SK-N-SH treated with all-trans-retinoic acid at 6 μM for 48 hours (cell line): ENCODE measurements at regions not wholly inside any gene's neighbourhood (a gene's known extent, or its start where the extent isn't known, plus 50 kb on each side); places are given as distances from the start of the nearest gene placed in this dataset.

ENCODE experiments used
- CSDC2 ChIP-seq: fragments of 250-450 bp; sonication (Bioruptor Pico); IDR thresholded peaks from 2 replicates; pipeline ENCODE4 v1.5.0; 2020; ENCODE audit warnings: mild to moderate bottlenecking, moderate library complexity
- PPARA ChIP-seq: fragments of 250-450 bp; sonication (Bioruptor Pico); IDR thresholded peaks from 2 replicates; pipeline ENCODE4 v1.5.0; 2020; ENCODE audit warnings: mild to moderate bottlenecking, borderline replicate concordance
- RARB ChIP-seq: fragments of 250-450 bp; sonication (Bioruptor Pico); IDR thresholded peaks from 2 replicates; pipeline ENCODE4 v1.8.0; 2021; ENCODE audit warnings: mild to moderate bottlenecking, moderate library complexity
- TCF4 ChIP-seq: fragments of 250-450 bp; sonication (Bioruptor Pico); IDR thresholded peaks from 2 replicates; pipeline ENCODE4 v1.8.0; 2021; ENCODE audit warnings: mild to moderate bottlenecking, moderate library complexity, borderline replicate concordance
- ZC3H10 ChIP-seq: fragments of 250-450 bp; sonication (Bioruptor Pico); IDR thresholded peaks from 2 replicates; pipeline ENCODE4 v1.5.1; 2021; ENCODE audit warnings: mild to moderate bottlenecking, moderate library complexity
- ZFP3 ChIP-seq: fragments of 250-450 bp; sonication (Bioruptor Pico); IDR thresholded peaks from 2 replicates; pipeline ENCODE4 v1.5.0; 2020; ENCODE audit warnings: mild to moderate bottlenecking, moderate library complexity
- ZFP30 ChIP-seq: fragments of 450-650 bp; formaldehyde crosslinking; IDR thresholded peaks from 2 replicates; pipeline ENCODE4 v1.5.0; 2022; ENCODE audit warnings: mild to moderate bottlenecking, moderate library complexity
- ZNF70 ChIP-seq: fragments of 450-650 bp; formaldehyde crosslinking; IDR thresholded peaks from 2 replicates; pipeline ENCODE4 v1.5.0; 2020; ENCODE audit warnings: mild to moderate bottlenecking, moderate library complexity
- TF ChIP-seq, protein P1 (sequence below): fragments of 250-450 bp; sonication (Bioruptor Pico); IDR thresholded peaks from 2 replicates; pipeline ENCODE4 v1.5.0; 2020; ENCODE audit warnings: mild to moderate bottlenecking, moderate library complexity
- TF ChIP-seq, protein P2 (sequence below): fragments of 250-450 bp; sonication (Bioruptor Pico); IDR thresholded peaks from 2 replicates; pipeline ENCODE4 v1.5.1; 2020; ENCODE audit warnings: low read depth, mild to moderate bottlenecking, moderate library complexity
- TF ChIP-seq, protein P3 (sequence below): fragments of 250-450 bp; sonication (Bioruptor Pico); IDR thresholded peaks from 2 replicates; pipeline ENCODE4 v1.8.0; 2020; ENCODE audit warnings: mild to moderate bottlenecking, moderate library complexity, borderline replicate concordance
- TF ChIP-seq, protein P4 (sequence below): fragments of 250-450 bp; sonication (Bioruptor Pico); IDR thresholded peaks from 2 replicates; pipeline ENCODE4 v1.8.0; 2021; ENCODE audit warnings: low read depth, mild to moderate bottlenecking, moderate library complexity, borderline replicate concordance

DNA sequence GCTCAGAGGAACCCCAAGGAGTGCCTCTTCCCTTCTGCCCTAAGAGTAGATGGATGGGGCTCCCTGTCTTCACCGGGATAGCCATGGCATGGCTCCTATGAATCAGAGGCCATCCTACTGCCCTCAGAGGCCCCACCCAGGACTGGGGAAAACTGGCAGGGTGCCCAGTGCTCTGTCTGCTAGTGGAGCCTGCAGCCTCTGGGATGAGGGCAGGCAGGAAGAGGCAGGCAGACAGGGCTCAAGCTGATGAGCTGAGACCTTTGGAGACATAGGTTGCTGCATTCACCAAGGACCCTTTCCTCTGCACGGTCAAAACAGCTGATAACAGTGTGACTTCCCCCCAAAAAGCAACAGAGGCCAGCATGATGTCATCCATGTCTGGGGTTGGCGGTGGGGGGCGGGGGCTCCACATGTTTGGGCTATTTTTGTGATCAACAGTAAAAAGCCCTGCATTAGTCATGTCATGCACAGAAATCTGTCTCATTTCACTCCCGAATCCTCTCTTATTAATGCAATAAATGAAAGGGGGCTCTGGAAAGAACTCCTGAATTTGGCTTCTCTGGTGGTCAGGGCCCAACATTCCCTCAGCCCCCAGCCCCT lies 207.6 kb upstream of the MAMLD1 start:
- TF ChIP-seq TCF4 (CRISPR knock-in tag): no peak
- TF ChIP-seq, protein P1, sequence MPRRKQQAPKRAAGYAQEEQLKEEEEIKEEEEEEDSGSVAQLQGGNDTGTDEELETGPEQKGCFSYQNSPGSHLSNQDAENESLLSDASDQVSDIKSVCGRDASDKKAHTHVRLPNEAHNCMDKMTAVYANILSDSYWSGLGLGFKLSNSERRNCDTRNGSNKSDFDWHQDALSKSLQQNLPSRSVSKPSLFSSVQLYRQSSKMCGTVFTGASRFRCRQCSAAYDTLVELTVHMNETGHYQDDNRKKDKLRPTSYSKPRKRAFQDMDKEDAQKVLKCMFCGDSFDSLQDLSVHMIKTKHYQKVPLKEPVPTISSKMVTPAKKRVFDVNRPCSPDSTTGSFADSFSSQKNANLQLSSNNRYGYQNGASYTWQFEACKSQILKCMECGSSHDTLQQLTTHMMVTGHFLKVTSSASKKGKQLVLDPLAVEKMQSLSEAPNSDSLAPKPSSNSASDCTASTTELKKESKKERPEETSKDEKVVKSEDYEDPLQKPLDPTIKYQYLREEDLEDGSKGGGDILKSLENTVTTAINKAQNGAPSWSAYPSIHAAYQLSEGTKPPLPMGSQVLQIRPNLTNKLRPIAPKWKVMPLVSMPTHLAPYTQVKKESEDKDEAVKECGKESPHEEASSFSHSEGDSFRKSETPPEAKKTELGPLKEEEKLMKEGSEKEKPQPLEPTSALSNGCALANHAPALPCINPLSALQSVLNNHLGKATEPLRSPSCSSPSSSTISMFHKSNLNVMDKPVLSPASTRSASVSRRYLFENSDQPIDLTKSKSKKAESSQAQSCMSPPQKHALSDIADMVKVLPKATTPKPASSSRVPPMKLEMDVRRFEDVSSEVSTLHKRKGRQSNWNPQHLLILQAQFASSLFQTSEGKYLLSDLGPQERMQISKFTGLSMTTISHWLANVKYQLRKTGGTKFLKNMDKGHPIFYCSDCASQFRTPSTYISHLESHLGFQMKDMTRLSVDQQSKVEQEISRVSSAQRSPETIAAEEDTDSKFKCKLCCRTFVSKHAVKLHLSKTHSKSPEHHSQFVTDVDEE (CRISPR knock-in tag): no peak
- TF ChIP-seq, protein P2, sequence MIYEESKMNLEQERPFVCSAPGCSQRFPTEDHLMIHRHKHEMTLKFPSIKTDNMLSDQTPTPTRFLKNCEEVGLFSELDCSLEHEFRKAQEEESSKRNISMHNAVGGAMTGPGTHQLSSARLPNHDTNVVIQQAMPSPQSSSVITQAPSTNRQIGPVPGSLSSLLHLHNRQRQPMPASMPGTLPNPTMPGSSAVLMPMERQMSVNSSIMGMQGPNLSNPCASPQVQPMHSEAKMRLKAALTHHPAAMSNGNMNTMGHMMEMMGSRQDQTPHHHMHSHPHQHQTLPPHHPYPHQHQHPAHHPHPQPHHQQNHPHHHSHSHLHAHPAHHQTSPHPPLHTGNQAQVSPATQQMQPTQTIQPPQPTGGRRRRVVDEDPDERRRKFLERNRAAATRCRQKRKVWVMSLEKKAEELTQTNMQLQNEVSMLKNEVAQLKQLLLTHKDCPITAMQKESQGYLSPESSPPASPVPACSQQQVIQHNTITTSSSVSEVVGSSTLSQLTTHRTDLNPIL: no peak
- TF ChIP-seq ZNF70 (CRISPR knock-in tag): no peak
- TF ChIP-seq ZC3H10: no peak
- TF ChIP-seq ZFP30 (CRISPR knock-in tag): no peak
- TF ChIP-seq ZFP3 (CRISPR knock-in tag): no peak
- TF ChIP-seq CSDC2 (CRISPR knock-in tag): no peak
- no peak for TF ChIP-seq RARB (CRISPR knock-in tag)
- TF ChIP-seq PPARA (CRISPR knock-in tag): no peak
- TF ChIP-seq, protein P3, sequence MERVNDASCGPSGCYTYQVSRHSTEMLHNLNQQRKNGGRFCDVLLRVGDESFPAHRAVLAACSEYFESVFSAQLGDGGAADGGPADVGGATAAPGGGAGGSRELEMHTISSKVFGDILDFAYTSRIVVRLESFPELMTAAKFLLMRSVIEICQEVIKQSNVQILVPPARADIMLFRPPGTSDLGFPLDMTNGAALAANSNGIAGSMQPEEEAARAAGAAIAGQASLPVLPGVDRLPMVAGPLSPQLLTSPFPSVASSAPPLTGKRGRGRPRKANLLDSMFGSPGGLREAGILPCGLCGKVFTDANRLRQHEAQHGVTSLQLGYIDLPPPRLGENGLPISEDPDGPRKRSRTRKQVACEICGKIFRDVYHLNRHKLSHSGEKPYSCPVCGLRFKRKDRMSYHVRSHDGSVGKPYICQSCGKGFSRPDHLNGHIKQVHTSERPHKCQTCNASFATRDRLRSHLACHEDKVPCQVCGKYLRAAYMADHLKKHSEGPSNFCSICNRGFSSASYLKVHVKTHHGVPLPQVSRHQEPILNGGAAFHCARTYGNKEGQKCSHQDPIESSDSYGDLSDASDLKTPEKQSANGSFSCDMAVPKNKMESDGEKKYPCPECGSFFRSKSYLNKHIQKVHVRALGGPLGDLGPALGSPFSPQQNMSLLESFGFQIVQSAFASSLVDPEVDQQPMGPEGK: no peak
- TF ChIP-seq, protein P4, sequence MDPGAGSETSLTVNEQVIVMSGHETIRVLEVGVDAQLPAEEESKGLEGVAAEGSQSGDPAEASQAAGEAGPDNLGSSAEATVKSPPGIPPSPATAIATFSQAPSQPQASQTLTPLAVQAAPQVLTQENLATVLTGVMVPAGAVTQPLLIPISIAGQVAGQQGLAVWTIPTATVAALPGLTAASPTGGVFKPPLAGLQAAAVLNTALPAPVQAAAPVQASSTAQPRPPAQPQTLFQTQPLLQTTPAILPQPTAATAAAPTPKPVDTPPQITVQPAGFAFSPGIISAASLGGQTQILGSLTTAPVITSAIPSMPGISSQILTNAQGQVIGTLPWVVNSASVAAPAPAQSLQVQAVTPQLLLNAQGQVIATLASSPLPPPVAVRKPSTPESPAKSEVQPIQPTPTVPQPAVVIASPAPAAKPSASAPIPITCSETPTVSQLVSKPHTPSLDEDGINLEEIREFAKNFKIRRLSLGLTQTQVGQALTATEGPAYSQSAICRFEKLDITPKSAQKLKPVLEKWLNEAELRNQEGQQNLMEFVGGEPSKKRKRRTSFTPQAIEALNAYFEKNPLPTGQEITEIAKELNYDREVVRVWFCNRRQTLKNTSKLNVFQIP (CRISPR knock-in tag): no peak
